Ascending aorta (tissue), 2 donors: ENCODE measurements at regions not wholly inside any gene's neighbourhood (a gene's known extent, or its start where the extent isn't known, plus 50 kb on each side); places are given as distances from the start of the nearest gene placed in this dataset.

Experiments used
- DNase-seq, 2 donors: peaks; one replicate each; pipeline ENCODE4 v3.0.0-alpha.2; 2019; ENCODE audit warnings: low spot score in 2 of 2
- H3K27ac ChIP-seq, 2 donors: fragments of 200-600 bp; sonication (generic); one replicate each; pipeline ENCODE4 v1.5.1; 2016 to 2017; ENCODE audit warnings: mild to moderate bottlenecking in 1 of 2
- H3K27me3 ChIP-seq: fragments of 200-600 bp; sonication (generic); one replicate; pipeline ENCODE4 v1.5.1; 2017
- H3K36me3 ChIP-seq, 2 donors: fragments of 200-600 bp; sonication (generic); one replicate each; pipeline ENCODE4 v1.5.1; 2016
- H3K4me1 ChIP-seq, 2 donors: fragments of 200-600 bp; sonication (generic); one replicate each; pipeline ENCODE4 v1.5.1; 2016 to 2017; ENCODE audit warnings: mild to moderate bottlenecking in 1 of 2
- H3K4me3 ChIP-seq, 2 donors: fragments of 200-600 bp; sonication (generic); one replicate each; pipeline ENCODE4 v1.5.1; 2016 to 2017; ENCODE audit warnings: mild to moderate bottlenecking in 1 of 2
- H3K9me3 ChIP-seq, 2 donors: fragments of 200-600 bp; sonication (generic); one replicate each; pipeline ENCODE4 v1.5.1; 2016
- intact Hi-C: fragments of 100-400 bp; cut with DNase I; formaldehyde crosslinking; loops from one replicate; pipeline ENCODE4 v1.15.1; 2023
- TF ChIP-seq, protein P1 (sequence below), 3 experiments: fragments of 200-600 bp in 2 of 3; fragments of 450-650 bp in 1 of 3; sonication (generic) in 2 of 3; IDR thresholded peaks; one replicate each; pipeline ENCODE4 v1.5.1; 2016 to 2019; ENCODE audit warnings: antibody characterized with exemption in 3 of 3, mild to moderate bottlenecking in 1 of 3, moderate library complexity in 1 of 3

DNA sequence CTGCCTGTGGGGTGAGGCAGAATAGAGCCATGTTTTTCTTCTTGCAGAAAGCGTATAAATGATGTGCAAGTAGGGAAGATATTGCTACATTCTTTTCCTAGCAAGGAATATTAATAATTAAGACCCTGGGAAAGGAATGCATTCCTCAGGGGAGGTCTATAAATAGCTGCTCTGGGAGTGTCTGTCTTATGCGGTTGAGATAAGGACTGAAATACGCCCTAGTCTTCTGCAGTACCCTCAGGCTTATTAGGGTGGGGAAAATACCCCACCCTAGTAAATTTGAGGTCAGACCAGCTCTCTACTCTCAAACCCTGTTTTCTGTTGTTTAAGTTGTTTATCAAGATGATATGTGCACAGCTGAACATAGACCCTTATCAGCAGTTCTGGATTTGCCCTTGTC lies 155.9 kb upstream of the HMCN1 start:
- Histone ChIP-seq H3K9me3 (peaks cover 11 to 25% of the 10 kb centered on the region in 2 donors), H3K36me3 (no peaks in the 10 kb centered on the region), H3K27me3 (no peaks in the 10 kb centered on the region), H3K27ac (no peak overlapping the region), H3K4me1 (no peaks in the 10 kb centered on the region), H3K4me3 (no peak overlapping the region)
- TF ChIP-seq, protein P1, sequence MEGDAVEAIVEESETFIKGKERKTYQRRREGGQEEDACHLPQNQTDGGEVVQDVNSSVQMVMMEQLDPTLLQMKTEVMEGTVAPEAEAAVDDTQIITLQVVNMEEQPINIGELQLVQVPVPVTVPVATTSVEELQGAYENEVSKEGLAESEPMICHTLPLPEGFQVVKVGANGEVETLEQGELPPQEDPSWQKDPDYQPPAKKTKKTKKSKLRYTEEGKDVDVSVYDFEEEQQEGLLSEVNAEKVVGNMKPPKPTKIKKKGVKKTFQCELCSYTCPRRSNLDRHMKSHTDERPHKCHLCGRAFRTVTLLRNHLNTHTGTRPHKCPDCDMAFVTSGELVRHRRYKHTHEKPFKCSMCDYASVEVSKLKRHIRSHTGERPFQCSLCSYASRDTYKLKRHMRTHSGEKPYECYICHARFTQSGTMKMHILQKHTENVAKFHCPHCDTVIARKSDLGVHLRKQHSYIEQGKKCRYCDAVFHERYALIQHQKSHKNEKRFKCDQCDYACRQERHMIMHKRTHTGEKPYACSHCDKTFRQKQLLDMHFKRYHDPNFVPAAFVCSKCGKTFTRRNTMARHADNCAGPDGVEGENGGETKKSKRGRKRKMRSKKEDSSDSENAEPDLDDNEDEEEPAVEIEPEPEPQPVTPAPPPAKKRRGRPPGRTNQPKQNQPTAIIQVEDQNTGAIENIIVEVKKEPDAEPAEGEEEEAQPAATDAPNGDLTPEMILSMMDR (IDR thresholded peaks at IDR 0.05) = no peak
- DNase-seq = no peak
- intact Hi-C loops = no loop called here

DNA sequence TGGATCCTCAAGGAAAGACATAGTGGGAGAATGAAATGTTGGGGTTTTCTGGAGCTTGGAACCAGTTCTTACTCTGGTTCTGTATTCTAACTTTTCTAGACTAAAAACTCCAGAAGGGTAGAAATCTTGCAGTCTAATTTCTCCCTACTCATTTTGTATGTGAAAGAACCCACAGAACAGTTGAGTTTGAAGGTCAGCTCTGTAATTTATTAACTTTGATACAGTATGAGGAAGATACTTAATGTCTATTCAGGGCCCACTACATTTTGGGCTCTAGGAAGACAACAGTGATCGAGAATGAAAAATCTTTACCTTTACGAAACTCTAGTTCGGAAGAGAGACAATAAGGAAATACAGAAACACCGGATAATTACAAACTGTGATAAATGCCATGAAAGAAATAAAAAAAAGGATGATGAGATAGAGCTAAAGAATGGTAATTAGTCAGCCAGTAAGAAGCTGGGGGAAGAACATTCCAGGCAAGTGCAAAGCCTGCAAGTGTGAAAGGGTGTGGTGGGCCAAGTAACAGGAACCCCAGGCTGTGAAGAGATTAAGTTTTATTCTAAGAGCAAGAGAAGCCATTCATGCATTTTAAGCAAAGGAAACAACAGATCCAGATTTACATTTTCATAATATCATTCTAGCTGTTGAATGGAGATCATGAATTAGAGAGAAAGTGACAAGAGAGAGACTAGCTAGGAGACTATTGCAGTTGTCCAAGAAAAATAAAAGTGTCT lies 159.9 kb upstream of the HMCN1 start:
- Histone ChIP-seq H3K9me3 (peaks cover 11 to 15% of the 10 kb centered on the region in 2 donors), H3K27me3 (no peaks in the 10 kb centered on the region), H3K4me1 (no peaks in the 10 kb centered on the region), H3K36me3 (no peaks in the 10 kb centered on the region), H3K27ac (no peak overlapping the region), H3K4me3 (no peak overlapping the region)
- DNase-seq = no peak
- intact Hi-C loops = no loop called here
- TF ChIP-seq, protein P1 (IDR thresholded peaks at IDR 0.05) = no peak

DNA sequence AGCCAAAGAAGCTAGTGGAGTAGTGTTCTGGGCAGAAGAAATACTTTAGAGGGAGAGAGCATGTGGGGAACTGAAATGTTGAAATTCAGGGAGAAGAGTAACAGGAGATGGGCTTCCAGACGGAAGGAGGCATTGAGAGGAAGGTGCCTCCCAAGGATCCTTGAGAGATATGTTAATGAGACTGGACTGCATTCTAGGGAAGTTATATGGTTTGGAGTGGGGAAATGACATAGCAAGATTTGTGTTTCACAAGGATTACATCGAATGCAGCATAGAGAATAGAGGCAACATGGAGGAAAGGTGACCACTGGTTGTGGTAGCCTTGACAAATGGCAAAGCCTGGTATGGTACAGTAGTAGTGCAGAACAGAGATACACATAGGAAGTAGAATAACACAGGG lies 160.5 kb upstream of the HMCN1 start:
- peaks cover 7 to 15% of the 10 kb centered on the region in 2 donors for H3K9me3 ChIP-seq
- no peaks in the 10 kb centered on the region for H3K27me3 ChIP-seq
- no peak for DNase-seq
- no peaks in the 10 kb centered on the region for H3K36me3 ChIP-seq
- TF ChIP-seq, protein P1 (IDR thresholded peaks at IDR 0.05) = no peak
- no peak overlapping the region for H3K4me3 ChIP-seq
- no peak overlapping the region for H3K27ac ChIP-seq
- H3K4me1 ChIP-seq = no peaks in the 10 kb centered on the region
- intact Hi-C loops = no loop called here

DNA sequence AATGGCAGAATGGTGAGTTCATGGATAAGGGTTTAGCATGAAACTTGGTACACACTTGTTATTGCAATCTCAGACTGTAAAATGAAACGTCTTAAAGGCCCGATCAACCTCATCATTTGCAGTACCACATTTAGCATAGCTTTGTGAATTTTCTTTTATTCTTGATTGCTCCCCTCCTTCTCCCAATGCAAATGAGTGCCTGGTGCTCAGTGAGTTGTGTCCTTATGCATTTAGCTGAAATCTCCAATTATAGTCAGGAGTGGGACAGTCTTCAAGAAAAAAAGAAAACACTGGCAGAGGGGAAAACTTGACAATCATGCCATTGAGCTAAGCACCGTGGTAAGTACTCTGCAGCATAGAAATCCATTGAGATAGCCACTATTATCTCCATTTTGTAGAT lies 161.0 kb upstream of the HMCN1 start:
- Histone ChIP-seq H3K27ac (no peak overlapping the region), H3K4me1 (no peaks in the 10 kb centered on the region), H3K4me3 (no peak overlapping the region), H3K36me3 (no peaks in the 10 kb centered on the region), H3K9me3 (peaks cover 2 to 10% of the 10 kb centered on the region in 2 donors), H3K27me3 (no peaks in the 10 kb centered on the region)
- DNase-seq = no peak
- intact Hi-C loops = no loop called here
- TF ChIP-seq, protein P1 (IDR thresholded peaks at IDR 0.05) = no peak

DNA sequence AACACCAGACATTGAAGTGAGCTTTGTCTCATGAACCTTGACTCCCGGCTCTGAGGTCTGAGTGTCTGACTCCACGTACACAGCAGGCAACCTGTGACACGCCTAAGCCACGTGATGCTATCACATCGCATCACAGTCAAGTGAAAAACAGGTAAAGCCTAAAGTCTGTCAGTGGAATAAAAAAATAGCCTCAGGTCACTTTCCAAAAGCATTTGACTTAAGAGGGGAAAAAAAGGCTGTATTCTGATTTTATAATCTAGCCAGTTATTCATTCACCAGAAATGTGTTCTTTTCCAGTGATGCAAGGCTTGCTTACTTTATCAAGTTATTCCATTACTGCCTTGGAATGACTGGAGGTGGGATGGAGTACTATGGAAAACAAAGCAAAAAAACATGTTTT lies 163.2 kb upstream of the HMCN1 start:
- intact Hi-C loops = no loop called here

More for the DNA sequence above, 163.2 kb upstream of the HMCN1 start:
- TF ChIP-seq, protein P1 (IDR thresholded peaks at IDR 0.05) = no peak
- H3K27ac ChIP-seq = no peak overlapping the region
- no peaks in the 10 kb centered on the region for H3K9me3 ChIP-seq
- no peak for DNase-seq
- H3K36me3 ChIP-seq = no peaks in the 10 kb centered on the region
- no peaks in the 10 kb centered on the region for H3K4me1 ChIP-seq
- no peaks in the 10 kb centered on the region for H3K27me3 ChIP-seq
- no peak overlapping the region for H3K4me3 ChIP-seq
